GM13977 (cell line): ENCODE measurements at regions not wholly inside any gene's neighbourhood (a gene's known extent, or its start where the extent isn't known, plus 50 kb on each side); places are given as distances from the start of the nearest gene placed in this dataset.

ENCODE experiments used
- DNase-seq: peaks from one replicate; pipeline ENCODE4 v3.0.0; 2012; ENCODE audit warnings: low spot score
- CTCF ChIP-seq: IDR thresholded peaks from 2 replicates; pipeline ENCODE4 v1.5.1; 2012; ENCODE audit warnings: mild to moderate bottlenecking, control low read depth; ENCODE audit not compliant: insufficient read depth; ENCODE audit errors: extremely low read depth, missing control alignments
- in situ Hi-C: fragments of 300-500 bp; cut with MboI; formaldehyde crosslinking; loops from one replicate; pipeline ENCODE4 v1.12.0; 2022; ENCODE audit warnings: low sequenced_read_pairs, low pct_unique_long_range_greater_than_20kb, mixed read lengths, inconsistent platforms; ENCODE audit not compliant: unreplicated experiment

GRCh38 chr3:104388619-104389018 lies 978.1 kb upstream of the ALCAM start:
- TF ChIP-seq CTCF, result no peak
- DNase-seq, result no peak
- in situ Hi-C loops, result no loop called here

GRCh38 chr3:104392327-104392726 lies 974.4 kb upstream of the ALCAM start:
- in situ Hi-C loops, result no loop called here
- no peak for TF ChIP-seq CTCF
- DNase-seq, result no peak

- DNase-seq, result no peak
- in situ Hi-C loops, result no loop called here
- no peak for TF ChIP-seq CTCF
Measured at GRCh38 chr3:104396974-104397669, 969.6 kb upstream of the ALCAM start.

DNA sequence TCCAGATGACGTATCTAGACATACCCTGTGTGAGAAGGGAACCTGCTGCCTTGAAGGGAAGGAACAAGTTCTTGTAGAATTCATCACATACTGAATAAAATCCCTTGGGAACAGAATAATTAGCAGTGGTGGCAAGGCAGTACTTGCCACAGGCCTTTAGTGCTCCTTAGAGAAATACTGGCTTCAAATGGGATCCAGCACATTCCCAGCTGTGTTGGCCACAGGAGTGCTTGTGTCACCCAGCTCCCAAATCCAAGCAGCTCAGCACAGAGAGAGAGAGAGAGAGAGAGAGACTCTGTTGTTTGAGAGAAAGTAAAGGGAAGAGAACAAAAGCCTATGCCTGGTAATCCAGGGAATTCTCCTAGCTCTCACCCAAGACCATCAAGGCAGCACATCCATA lies 969.0 kb upstream of the ALCAM start:
- in situ Hi-C loops, result no loop called here
- DNase-seq, result no peak
- no peak for TF ChIP-seq CTCF

- no peak for TF ChIP-seq CTCF
- no peak for DNase-seq
- in situ Hi-C loops, result no loop called here
Measured at GRCh38 chr3:104402902-104403301, 963.8 kb upstream of the ALCAM start.

- DNase-seq, result no peak
- in situ Hi-C loops, result no loop called here
- TF ChIP-seq CTCF, result no peak
Measured at GRCh38 chr3:104411757-104412156, 955.0 kb upstream of the ALCAM start.
